NCI-H69 (cell line): ENCODE measurements at regions not wholly inside any gene's neighbourhood (a gene's known extent, or its start where the extent isn't known, plus 50 kb on each side); places are given as distances from the start of the nearest gene placed in this dataset.

ENCODE experiments used
- DNase-seq: peaks from one replicate; lab custom pipeline; 2025; lab: John Stamatoyannopoulos, UW

GRCh38 chr10:35743351-35743750, 101.3 kb upstream of the FZD8 start:
- no peak for DNase-seq

GRCh38 chr10:35739998-35740397, 97.9 kb upstream of the FZD8 start:
- DNase-seq: no peak

- DNase-seq: no peak
Measured at GRCh38 chr10:35735412-35735811, 93.3 kb upstream of the FZD8 start.

DNA sequence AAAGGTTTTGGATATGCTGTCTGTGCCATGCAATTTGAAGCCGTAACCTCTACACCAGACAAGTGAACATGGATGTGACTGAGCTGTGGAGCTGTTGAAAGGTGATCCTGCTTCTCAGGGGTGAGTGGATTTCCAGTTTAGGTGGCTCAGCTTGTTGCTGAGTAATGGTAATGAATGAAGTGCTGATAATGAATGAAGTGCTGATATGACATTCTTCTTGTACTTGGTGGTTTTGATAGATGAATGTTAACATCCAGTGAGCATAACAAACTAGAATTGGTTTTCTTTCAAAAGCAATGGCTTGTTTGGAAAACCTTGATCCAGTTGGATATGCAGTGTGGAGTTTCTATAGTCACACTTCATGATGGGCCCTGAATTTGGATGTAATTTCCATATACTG, 89.7 kb upstream of the FZD8 start:
- DNase-seq: no peak

GRCh38 chr10:35728341-35728740, 86.2 kb upstream of the FZD8 start:
- DNase-seq: no peak

DNA sequence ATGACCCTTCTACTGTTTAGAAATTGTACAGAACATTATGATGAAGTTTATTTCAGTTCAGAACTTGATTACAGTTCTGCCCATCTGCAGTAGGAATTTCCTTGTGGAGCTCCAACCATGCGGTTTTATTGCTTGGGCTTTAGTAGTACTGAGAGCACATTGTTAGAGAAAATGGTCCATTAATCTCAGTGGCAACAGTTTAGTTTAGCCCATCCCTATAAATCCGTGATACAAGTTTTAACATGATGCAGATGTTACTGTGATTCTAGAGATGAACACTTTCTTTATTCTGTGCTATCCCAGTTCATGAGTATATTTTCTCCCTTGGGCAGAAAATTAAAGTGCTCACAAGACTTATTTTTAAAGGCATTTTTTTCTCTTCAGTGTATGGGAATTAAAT, 84.8 kb upstream of the FZD8 start:
- DNase-seq: no peak

DNA sequence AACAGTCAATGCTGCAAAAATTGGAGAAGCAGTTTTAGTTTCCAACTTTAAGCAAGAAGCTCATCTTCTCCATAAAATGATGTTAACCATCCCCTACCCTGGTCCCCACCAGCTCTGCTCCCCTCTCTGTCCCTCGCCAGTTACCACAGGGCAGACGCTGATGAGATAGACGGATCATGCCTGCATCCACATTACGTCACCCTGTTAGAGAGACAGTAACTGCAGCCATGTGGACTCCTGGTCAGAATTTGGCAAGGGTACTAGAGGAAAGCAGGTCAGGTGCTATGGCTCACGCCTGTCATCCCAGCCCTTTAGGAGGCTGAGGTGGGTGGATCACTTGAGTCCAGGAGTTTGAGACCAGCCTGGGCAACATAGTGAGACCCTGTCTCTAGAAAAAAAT, 81.9 kb upstream of the FZD8 start:
- no peak for DNase-seq

GRCh38 chr10:35723059-35723458, 81.0 kb upstream of the FZD8 start:
- no peak for DNase-seq

DNA sequence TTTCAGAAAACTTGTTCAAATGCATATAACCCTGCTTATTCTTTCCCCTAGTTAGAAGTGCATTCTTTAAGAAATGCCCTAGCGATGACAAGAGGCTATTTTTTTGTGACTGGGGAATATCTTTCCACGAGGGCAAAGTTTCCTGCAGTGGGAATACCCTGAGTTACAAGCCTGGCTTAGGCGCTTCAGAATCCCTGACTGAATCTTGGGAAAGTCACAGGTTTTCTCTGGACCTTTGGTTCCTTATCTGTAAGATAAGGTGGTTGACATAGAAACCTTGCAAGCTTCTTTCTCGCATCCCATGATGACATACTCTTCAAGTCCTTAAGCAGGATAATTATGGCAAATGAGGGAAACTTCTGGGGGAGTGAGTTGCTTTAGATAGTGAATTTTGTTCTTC, 80.5 kb upstream of the FZD8 start:
- DNase-seq: no peak

GRCh38 chr10:35722226-35722625, 80.1 kb upstream of the FZD8 start:
- no peak for DNase-seq

DNA sequence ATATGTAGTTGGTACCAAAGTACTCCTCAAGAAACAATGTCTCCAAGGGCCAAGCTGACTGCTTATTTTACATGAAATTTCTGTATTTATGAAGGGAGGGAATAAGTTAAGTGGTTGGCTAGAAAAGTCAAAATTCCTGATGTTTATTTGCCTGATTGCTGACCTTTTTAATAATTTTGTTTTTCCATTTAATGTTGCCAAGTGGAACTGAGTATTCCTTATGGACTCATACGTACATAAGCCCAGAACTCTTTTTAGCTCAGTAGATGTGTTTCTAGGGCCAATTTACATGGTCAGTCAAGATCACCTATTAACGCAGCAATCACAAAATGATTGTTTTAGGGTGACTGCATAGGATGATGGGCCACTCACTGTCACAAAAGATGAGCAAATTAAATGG, 78.3 kb upstream of the FZD8 start:
- DNase-seq: no peak

- DNase-seq: no peak
Measured at GRCh38 chr10:35716776-35717175, 74.7 kb upstream of the FZD8 start.

- no peak for DNase-seq
Measured at GRCh38 chr10:35712486-35712885, 70.4 kb upstream of the FZD8 start.

DNA sequence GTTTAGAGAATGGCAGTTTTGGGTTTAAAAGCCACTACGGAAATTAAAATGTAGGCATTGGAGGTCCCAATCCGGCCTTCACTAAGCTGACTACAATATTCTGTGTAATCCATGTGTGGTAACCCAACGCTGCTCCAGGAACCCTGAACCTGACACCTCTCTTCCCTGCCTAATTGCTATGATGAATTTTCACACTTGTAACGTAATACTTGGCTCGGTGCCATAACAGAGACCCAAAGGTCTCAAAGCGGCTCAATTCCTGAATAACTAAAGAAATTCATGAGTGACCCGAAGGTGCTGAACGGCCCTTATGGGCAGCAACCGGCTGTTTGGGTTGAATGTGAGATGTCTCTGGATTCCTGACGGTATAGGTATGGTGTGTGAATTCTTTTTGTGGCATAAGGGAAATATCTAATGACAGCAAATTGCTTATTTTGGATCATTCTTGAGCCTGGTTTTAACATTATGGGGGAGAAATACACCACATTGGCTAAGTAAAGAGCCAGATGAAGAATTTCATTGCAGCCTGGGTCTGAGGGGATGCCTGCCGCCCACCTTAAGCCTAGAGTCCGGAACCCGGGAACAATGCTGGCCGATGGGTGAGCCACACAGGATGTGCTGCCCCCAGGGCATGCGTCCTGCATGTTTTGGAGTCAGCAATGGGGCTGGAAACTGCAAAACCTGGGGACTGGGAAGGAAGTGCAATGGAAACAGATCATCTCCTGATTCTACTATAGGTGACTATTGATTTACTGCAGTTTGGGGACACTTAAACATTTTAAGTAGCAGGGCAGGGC, 69.7 kb upstream of the FZD8 start:
- peak; percentile 59 for DNase-seq

DNA sequence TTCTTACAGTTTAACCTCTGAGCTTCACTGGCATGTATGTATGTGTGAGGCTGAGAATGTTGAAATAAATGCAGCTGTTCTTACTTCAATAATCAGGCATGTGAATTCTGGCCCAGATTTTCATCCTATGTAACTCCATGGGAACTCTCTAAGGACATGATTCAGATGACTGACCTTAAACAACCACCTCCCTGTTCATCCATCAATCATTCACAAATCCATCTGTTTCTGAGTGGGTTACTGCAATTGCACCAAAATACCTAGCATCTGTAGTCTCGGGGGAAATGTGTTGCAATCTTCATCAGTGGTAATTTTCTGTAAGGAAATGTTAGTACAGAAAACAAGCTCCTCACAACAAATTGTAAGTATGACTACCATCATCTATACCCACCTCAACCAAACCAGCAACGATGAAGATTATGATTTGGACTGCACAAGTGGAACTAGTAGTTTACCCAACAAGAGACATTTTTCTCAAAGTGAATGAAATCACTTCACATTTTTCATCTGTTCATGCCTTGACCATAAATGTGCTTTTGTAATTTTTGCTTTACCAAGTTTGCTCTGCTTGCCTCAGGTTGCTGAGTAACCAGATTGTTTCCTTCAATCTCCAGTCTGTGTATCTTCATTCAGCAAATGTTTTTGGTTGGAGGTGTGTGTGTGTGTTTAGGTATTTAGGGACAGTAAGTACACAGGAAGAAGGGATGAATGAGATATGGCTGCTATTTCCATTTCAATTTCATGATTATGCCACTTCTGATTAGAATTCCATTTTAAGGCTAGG, 65.7 kb upstream of the FZD8 start:
- DNase-seq: no peak

DNA sequence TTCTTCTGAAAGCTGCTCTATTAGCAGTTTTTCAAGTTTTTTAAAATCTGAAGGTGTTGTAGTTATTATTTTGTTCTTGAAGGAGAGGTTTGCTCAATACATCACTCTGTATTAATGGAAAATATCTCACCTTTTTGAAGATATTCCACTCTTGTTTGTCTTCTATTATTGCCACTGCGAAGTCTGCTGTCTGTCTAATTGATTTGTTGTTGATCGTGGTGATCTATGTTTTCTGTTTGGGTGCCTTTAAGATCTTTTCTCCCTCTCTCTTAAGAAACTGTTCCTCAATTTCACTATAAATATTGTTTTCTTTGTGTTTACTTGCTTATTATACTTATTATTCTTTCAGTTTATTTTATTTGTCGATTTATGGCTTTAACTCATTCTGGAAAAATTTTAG, 64.9 kb upstream of the FZD8 start:
- DNase-seq: no peak

GRCh38 chr10:35705671-35706070, 63.6 kb upstream of the FZD8 start:
- DNase-seq: no peak

DNA sequence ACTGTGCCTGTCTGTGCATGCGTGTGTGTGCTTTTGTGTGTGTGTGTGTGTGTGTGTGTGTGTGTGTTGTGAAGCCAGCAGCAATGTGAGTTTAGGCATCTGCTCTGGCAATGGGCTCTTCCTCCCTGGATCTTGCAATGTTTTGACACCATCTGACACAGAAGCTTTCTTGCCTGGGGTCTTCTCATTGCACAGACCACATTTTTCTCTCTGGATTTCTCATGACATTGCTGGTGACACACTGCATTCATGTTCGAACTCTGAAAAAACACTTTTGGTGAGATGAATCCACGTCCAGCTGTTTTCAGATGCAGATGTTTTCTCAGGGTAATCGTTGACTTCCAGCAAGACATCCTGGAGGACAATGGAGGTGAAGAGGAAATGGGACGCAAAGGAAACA, 63.0 kb upstream of the FZD8 start:
- no peak for DNase-seq

GRCh38 chr10:35704401-35704800, 62.3 kb upstream of the FZD8 start:
- no peak for DNase-seq

- peak; percentile 60 for DNase-seq
Measured at GRCh38 chr10:35700487-35700882, 58.4 kb upstream of the FZD8 start.

GRCh38 chr10:35699848-35700486, 57.9 kb upstream of the FZD8 start:
- DNase-seq: peak; percentile 16

GRCh38 chr10:35696392-35697287, 54.5 kb upstream of the FZD8 start:
- no peak for DNase-seq
